Endothelial cell of umbilical vein (primary cell): ENCODE measurements at regions not wholly inside any gene's neighbourhood (a gene's known extent, or its start where the extent isn't known, plus 50 kb on each side); places are given as distances from the start of the nearest gene placed in this dataset.

Experiments used
- BruUV-seq: library from RNA; stranded (reverse); fragments of 400-500 nt; replicated peaks from 2 replicates; lab custom pipeline; 2021; lab: Mats Ljungman, UMichigan
- CTCF ChIA-PET: fragments of 300-600, 350-600 bp; sonication (Branson Sonifier 250); formaldehyde crosslinking; loops from one replicate; lab custom pipeline; 2021; ENCODE audit warnings: antibody characterized with exemption, inconsistent platforms; lab: Charles Lee
- POLR2A ChIA-PET: fragments of 300-600, 350-600 bp; sonication (Branson Sonifier 250); formaldehyde crosslinking; loops from one replicate; lab custom pipeline; 2021; ENCODE audit warnings: antibody characterized with exemption, inconsistent platforms; lab: Charles Lee
- DNase-seq: peaks from one replicate; pipeline ENCODE4 v3.0.0-alpha.2; 2011; ENCODE audit warnings: low read depth, low spot score
- FAIRE-seq: peaks from 2 replicates; lab custom pipeline; 2011; peaks lifted over from hg19 to GRCh38; lab: Jason Lieb, UNC
- H2AFZ ChIP-seq: 2 replicates; pipeline ENCODE4 v1.6.0; 2012; ENCODE audit warnings: low read depth, low read length, control low read depth, inconsistent platforms
- H3K27ac ChIP-seq: 2 replicates; pipeline ENCODE4 v1.5.1; 2011; ENCODE audit warnings: low read depth, mild to moderate bottlenecking, control low read depth, low read length, moderate library complexity; ENCODE audit not compliant: insufficient read depth
- H3K27me3 ChIP-seq, 2 experiments: 2 replicates each; pipeline versions ENCODE4 v1.6.0 to v1.6.1; 2011; ENCODE audit warnings: low read length in 2 of 2, mixed read lengths in 1 of 2; ENCODE audit not compliant: control insufficient read depth in 2 of 2, insufficient read depth in 2 of 2
- H3K36me3 ChIP-seq, 2 experiments: 2 replicates in 1 of 2; 3 replicates in 1 of 2; pipeline ENCODE4 v1.5.1; 2011; ENCODE audit warnings: low read length in 2 of 2, mild to moderate bottlenecking in 1 of 2, moderate library complexity in 1 of 2; ENCODE audit not compliant: control insufficient read depth in 2 of 2, insufficient read depth in 2 of 2; ENCODE audit errors: extremely low read depth in 1 of 2
- H3K4me1 ChIP-seq: 3 replicates; pipeline ENCODE4 v1.5.1; 2011; ENCODE audit warnings: mild to moderate bottlenecking, low read length; ENCODE audit not compliant: control insufficient read depth, insufficient read depth; ENCODE audit errors: extremely low read depth
- H3K4me2 ChIP-seq: 2 replicates; pipeline ENCODE4 v1.6.1; 2011; ENCODE audit warnings: low read length, control low read depth, mixed read lengths; ENCODE audit not compliant: insufficient read depth
- H3K4me3 ChIP-seq, 3 experiments: fragments of 200-600 bp in 1 of 3; sonication (generic), shearing (Covaris generic) in 1 of 3; replicated peaks in 1 of 3; 2 replicates each; pipeline ENCODE4 v1.5.1; 2011 to 2016; ENCODE audit warnings: control low read depth in 3 of 3, low read length in 3 of 3, mild to moderate bottlenecking in 2 of 3, inconsistent platforms in 1 of 3, low read depth in 1 of 3, moderate library complexity in 1 of 3; ENCODE audit not compliant: insufficient read depth in 1 of 3
- H3K79me2 ChIP-seq: 2 replicates; pipeline ENCODE4 v1.6.0; 2012; ENCODE audit warnings: low read length, inconsistent platforms; ENCODE audit not compliant: control insufficient read depth, insufficient read depth
- H3K9ac ChIP-seq: replicated peaks from 2 replicates; pipeline ENCODE3; 2011; ENCODE audit warnings: low read length, control low read depth; ENCODE audit not compliant: insufficient read depth; ENCODE audit errors: extremely low read depth
- H3K9me1 ChIP-seq: replicated peaks from 3 replicates; pipeline ENCODE4 v1.6.0; 2011; ENCODE audit warnings: mild to moderate bottlenecking, low read length; ENCODE audit not compliant: control insufficient read depth, insufficient read depth; ENCODE audit errors: extremely low read depth
- H3K9me3 ChIP-seq: replicated peaks from 2 replicates; pipeline ENCODE4 v1.5.1; 2012; ENCODE audit warnings: low read length, inconsistent platforms; ENCODE audit not compliant: control insufficient read depth, insufficient read depth
- H4K20me1 ChIP-seq: replicated peaks from 2 replicates; pipeline ENCODE3; 2011; ENCODE audit warnings: mild to moderate bottlenecking, low read length; ENCODE audit not compliant: control insufficient read depth, insufficient read depth; ENCODE audit errors: extremely low read depth
- EZH2 ChIP-seq: IDR thresholded peaks from 2 replicates; pipeline ENCODE4 v1.6.1; 2012; ENCODE audit warnings: borderline replicate concordance, low read depth, mild to moderate bottlenecking, moderate library complexity, low read length, inconsistent platforms; ENCODE audit not compliant: severe bottlenecking
- FOS ChIP-seq: IDR thresholded peaks from 2 replicates; pipeline ENCODE4 v1.6.1; 2011; ENCODE audit warnings: mild to moderate bottlenecking, low read length, moderate library complexity, borderline replicate concordance; ENCODE audit not compliant: insufficient read depth
- GATA2 ChIP-seq: IDR thresholded peaks from 2 replicates; pipeline ENCODE4 v1.7.0; 2011; ENCODE audit warnings: low read depth, mild to moderate bottlenecking, moderate library complexity, mixed read lengths, low read length; ENCODE audit not compliant: insufficient read length, insufficient read depth
- JUN ChIP-seq: IDR thresholded peaks from 2 replicates; pipeline ENCODE4 v1.6.1; 2011; ENCODE audit warnings: borderline replicate concordance, low read depth; ENCODE audit not compliant: insufficient read length, insufficient read depth
- MYC ChIP-seq: IDR thresholded peaks from one replicate; pipeline ENCODE4 v1.6.1; 2011; ENCODE audit warnings: mild to moderate bottlenecking, low read depth, low read length
- POLR2A ChIP-seq: IDR thresholded peaks from 2 replicates; pipeline ENCODE4 v1.6.1; 2012; ENCODE audit warnings: low read depth, mild to moderate bottlenecking, control low read depth, low read length
- POLR2AphosphoS5 ChIP-seq: IDR thresholded peaks from 2 replicates; pipeline ENCODE4 v1.6.1; 2012; ENCODE audit warnings: low read depth, mild to moderate bottlenecking, control low read depth, low read length, moderate library complexity; ENCODE audit not compliant: insufficient read depth
- dilution Hi-C: fragments of 300-500 bp; cut with MboI; formaldehyde crosslinking; loops from one replicate; pipeline ENCODE4 v1.15.0; 2019; ENCODE audit warnings: low sequenced_read_pairs; ENCODE audit not compliant: extremely low pct_ligation_motif_present
- intact Hi-C: fragments of 100-400 bp; cut with micrococcal nuclease; formaldehyde crosslinking; loops from one replicate; pipeline ENCODE4 v1.10.0; 2022
- TF ChIP-seq, protein P1 (sequence below): IDR thresholded peaks from 2 replicates; pipeline ENCODE4 v1.6.1; 2011; ENCODE audit not compliant: insufficient read depth, insufficient read length
- TF ChIP-seq, protein P2 (sequence below), 2 donors: IDR thresholded peaks; 1 replicate in 1 of 2; 2 replicates in 1 of 2; pipeline ENCODE4 v1.5.1; 2011; ENCODE audit warnings: low read length in 2 of 2, mild to moderate bottlenecking in 2 of 2, moderate library complexity in 2 of 2, control low read depth in 1 of 2, inconsistent platforms in 1 of 2, low read depth in 1 of 2; ENCODE audit not compliant: insufficient read depth in 1 of 2; ENCODE audit errors: extremely low read depth in 1 of 2

DNA sequence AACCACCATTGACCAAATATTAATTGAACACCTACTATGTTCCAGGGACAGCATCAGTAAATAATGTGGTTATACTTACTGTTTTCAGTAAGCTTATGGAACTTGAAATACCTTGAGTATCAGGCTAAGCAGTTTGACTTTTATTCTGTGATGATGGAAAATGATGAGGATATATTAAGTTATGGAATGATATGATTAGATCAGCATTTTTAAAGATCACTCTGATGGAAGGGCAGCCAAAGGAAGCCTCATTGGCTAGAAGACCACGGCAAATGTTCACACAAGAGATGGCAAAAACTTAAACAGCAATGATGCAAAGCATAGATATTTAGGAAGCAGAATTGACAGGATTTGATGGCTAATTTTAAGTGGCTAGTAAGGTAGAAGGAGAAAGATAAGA is 266.9 kb upstream of the DPP10 start:
- Histone ChIP-seq H3K27me3 (no peaks in the 10 kb centered on the region), H2AFZ (no peak overlapping the region), H3K4me1 (no peaks in the 10 kb centered on the region), H4K20me1 (no peaks in the 10 kb centered on the region), H3K36me3 (no peaks in the 10 kb centered on the region), H3K9ac (no peak overlapping the region), H3K79me2 (no peaks in the 10 kb centered on the region), H3K4me2 (no peak overlapping the region), H3K4me3 (no peak overlapping the region), H3K27ac (no peak overlapping the region), H3K9me3 (peaks cover 2% of the 10 kb centered on the region), H3K9me1 (no peaks in the 10 kb centered on the region)
- ChIA-PET CTCF (no interaction called here), POLR2A (no interaction called here)
- intact Hi-C loops (no loop called here), dilution Hi-C loops (no loop called here)
- no TSS peak for BruUV-seq
- DNase-seq (no peak), FAIRE-seq (no peak)
- TF ChIP-seq FOS (no peak), MYC (no peak), EZH2 (no peak), GATA2 (no peak), POLR2A (no peak), JUN (no peak), POLR2AphosphoS5 (no peak)
- TF ChIP-seq, protein P1, sequence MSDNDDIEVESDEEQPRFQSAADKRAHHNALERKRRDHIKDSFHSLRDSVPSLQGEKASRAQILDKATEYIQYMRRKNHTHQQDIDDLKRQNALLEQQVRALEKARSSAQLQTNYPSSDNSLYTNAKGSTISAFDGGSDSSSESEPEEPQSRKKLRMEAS = no peak
- TF ChIP-seq, protein P2, sequence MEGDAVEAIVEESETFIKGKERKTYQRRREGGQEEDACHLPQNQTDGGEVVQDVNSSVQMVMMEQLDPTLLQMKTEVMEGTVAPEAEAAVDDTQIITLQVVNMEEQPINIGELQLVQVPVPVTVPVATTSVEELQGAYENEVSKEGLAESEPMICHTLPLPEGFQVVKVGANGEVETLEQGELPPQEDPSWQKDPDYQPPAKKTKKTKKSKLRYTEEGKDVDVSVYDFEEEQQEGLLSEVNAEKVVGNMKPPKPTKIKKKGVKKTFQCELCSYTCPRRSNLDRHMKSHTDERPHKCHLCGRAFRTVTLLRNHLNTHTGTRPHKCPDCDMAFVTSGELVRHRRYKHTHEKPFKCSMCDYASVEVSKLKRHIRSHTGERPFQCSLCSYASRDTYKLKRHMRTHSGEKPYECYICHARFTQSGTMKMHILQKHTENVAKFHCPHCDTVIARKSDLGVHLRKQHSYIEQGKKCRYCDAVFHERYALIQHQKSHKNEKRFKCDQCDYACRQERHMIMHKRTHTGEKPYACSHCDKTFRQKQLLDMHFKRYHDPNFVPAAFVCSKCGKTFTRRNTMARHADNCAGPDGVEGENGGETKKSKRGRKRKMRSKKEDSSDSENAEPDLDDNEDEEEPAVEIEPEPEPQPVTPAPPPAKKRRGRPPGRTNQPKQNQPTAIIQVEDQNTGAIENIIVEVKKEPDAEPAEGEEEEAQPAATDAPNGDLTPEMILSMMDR (IDR thresholded peaks at IDR 0.05; ENCODE audit: extremely low read depth in 1 of 2, insufficient read depth in 1 of 2, low read depth in 1 of 2, low read length in 2 of 2) = no peak
